ENCODE measurements at regions not wholly inside any gene's neighbourhood (a gene's known extent, or its start where the extent isn't known, plus 50 kb on each side); places are given as distances from the start of the nearest gene placed in this dataset.

DNA sequence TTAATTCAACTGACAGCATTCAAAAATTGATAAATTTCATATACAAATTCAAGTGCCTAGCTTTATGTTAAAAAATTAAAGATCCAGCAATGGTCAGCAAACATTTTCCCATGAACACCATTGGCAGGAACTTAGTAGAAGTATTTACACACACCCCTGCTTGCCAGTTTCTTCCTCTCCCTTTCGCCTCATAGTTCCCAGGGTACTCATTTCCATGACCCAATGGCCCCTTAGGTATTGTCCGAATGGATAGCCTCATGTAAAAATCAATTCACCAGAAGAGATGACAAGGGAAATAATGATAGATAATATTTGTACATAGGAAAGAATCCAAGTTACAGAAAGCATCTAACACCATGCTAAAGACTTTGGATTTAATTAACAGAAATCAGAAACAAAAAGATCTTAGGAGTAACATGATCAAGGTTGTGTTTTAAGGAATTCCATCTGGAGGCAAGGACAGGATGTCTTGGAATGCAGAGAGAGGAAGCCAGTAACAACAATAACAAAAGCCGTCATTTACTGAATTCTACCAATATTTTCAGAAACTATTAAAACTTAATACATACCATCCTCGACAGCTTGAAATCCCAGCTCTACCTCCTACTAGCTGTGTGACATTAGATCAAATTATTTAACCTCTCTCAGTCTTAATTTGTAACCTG is 423.0 kb downstream of the IRS1 start:
- TF ChIP-seq, protein P1, sequence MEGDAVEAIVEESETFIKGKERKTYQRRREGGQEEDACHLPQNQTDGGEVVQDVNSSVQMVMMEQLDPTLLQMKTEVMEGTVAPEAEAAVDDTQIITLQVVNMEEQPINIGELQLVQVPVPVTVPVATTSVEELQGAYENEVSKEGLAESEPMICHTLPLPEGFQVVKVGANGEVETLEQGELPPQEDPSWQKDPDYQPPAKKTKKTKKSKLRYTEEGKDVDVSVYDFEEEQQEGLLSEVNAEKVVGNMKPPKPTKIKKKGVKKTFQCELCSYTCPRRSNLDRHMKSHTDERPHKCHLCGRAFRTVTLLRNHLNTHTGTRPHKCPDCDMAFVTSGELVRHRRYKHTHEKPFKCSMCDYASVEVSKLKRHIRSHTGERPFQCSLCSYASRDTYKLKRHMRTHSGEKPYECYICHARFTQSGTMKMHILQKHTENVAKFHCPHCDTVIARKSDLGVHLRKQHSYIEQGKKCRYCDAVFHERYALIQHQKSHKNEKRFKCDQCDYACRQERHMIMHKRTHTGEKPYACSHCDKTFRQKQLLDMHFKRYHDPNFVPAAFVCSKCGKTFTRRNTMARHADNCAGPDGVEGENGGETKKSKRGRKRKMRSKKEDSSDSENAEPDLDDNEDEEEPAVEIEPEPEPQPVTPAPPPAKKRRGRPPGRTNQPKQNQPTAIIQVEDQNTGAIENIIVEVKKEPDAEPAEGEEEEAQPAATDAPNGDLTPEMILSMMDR (IDR thresholded peaks at IDR 0.05), result no peak
- H3K4me1 ChIP-seq (ENCODE audit: control insufficient read depth in 1 of 2, insufficient read depth in 1 of 2, low read depth in 1 of 2, low read length in 1 of 2), result no peaks in the 10 kb centered on the region
- no peaks in the 10 kb centered on the region for H3K27me3 ChIP-seq
- H3K4me3 ChIP-seq (ENCODE audit: low read depth in 1 of 2, low read length in 1 of 2), result no peak overlapping the region
- H3K9me3 ChIP-seq, result no peaks in the 10 kb centered on the region
- no peak overlapping the region for H3K27ac ChIP-seq
- H3K36me3 ChIP-seq, result no peaks in the 10 kb centered on the region

DNA sequence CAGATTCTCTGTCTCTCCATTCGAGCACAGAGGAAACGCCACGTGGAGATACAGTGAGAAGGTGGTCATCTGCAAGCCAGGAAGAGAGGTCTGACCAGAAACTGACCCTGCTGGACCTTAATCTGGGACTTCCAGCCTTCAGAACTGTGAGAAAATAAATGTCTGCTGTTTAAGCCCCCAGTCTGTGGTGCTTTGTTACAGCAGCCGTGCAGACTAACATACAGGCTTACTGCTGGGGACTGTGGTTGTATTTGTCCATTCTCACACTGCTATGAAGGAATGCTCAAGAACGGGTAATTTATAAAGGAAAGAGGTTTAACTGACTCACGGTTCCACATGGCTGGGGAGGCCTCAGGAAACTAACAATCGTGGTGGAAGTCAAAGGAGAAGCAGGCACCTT is 432.7 kb downstream of the IRS1 start:
- Histone ChIP-seq H3K36me3 (no peaks in the 10 kb centered on the region), H3K27ac (no peak overlapping the region), H3K4me3 (ENCODE audit: low read depth in 1 of 2, low read length in 1 of 2) (no peak overlapping the region), H3K9me3 (no peaks in the 10 kb centered on the region), H3K4me1 (ENCODE audit: control insufficient read depth in 1 of 2, insufficient read depth in 1 of 2, low read depth in 1 of 2, low read length in 1 of 2) (no peaks in the 10 kb centered on the region), H3K27me3 (no peaks in the 10 kb centered on the region)
- TF ChIP-seq, protein P1 (IDR thresholded peaks at IDR 0.05), result no peak

DNA sequence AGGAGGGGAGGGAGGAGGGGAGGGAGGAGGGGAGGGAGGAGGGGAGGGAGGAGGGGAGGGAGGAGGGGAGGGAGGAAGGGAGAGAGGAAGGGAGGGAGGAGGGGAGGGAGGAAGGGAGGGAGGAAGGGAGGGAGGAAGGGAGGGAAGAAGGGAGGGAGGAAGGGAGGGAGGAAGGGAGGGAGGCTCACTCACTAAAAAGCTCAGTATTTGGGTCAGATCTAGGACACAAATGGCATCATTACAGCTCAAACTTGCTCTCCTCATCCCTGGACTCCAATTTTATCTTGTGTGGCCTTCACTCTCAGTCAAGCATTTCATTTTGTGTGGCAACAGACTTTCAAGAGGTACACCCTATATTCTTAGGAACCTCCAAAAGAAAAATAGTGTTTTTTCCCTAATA is 435.4 kb downstream of the IRS1 start:
- H3K36me3 ChIP-seq, result no peaks in the 10 kb centered on the region
- H3K4me1 ChIP-seq (ENCODE audit: control insufficient read depth in 1 of 2, insufficient read depth in 1 of 2, low read depth in 1 of 2, low read length in 1 of 2), result no peaks in the 10 kb centered on the region
- no peaks in the 10 kb centered on the region for H3K27me3 ChIP-seq
- TF ChIP-seq, protein P1 (IDR thresholded peaks at IDR 0.05), result no peak
- no peaks in the 10 kb centered on the region for H3K9me3 ChIP-seq
- no peak overlapping the region for H3K4me3 ChIP-seq (ENCODE audit: low read depth in 1 of 2, low read length in 1 of 2)
- no peak overlapping the region for H3K27ac ChIP-seq

DNA sequence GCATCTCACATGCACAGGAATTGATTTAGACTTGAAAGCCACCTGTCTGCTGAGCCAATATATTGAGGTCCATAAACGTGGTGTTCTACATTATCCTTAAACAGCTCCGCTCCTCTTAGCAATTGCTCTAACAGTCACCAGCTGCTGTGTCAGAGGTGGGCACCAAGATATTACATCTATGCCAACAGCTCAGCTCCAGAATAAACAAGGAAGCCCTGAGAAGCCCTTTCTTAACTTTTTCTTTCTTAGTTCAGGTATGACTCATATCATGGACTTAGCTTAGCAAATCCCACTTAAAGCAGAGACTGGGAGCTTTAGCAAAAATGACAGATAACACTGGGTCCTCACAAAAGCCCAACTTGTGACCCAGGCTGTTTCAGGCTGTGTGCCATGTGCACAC is 436.6 kb downstream of the IRS1 start:
- no peak overlapping the region for H3K27ac ChIP-seq
- peaks cover 3% of the 10 kb centered on the region for H3K27me3 ChIP-seq
- TF ChIP-seq, protein P1 (IDR thresholded peaks at IDR 0.05), result no peak
- H3K4me3 ChIP-seq (ENCODE audit: low read depth in 1 of 2, low read length in 1 of 2), result no peak overlapping the region
- H3K9me3 ChIP-seq, result no peaks in the 10 kb centered on the region
- H3K36me3 ChIP-seq, result no peaks in the 10 kb centered on the region
- H3K4me1 ChIP-seq (ENCODE audit: control insufficient read depth in 1 of 2, insufficient read depth in 1 of 2, low read depth in 1 of 2, low read length in 1 of 2), result no peaks in the 10 kb centered on the region

DNA sequence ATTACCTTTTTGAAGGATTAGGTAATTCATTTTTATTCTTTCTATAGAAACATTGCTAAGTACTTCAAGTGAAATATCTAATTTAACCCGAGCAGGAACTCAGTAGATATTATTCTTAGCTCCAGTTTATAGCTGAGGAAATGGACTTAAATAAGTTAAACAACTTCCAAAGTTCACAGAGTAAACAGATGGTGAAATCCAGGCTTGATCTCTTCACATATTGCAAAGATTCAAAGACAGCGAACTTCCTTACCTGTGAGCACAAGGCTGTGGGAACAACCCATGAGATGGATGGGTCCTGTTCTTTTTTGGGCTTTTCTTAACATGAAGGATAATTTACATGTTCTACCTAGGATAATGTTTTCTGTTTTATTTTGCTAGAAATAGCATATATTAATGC is 439.0 kb downstream of the IRS1 start:
- Histone ChIP-seq H3K4me3 (ENCODE audit: low read depth in 1 of 2, low read length in 1 of 2) (no peak overlapping the region), H3K36me3 (no peaks in the 10 kb centered on the region), H3K4me1 (ENCODE audit: control insufficient read depth in 1 of 2, insufficient read depth in 1 of 2, low read depth in 1 of 2, low read length in 1 of 2) (no peaks in the 10 kb centered on the region), H3K9me3 (no peaks in the 10 kb centered on the region), H3K27me3 (peaks cover 16% of the 10 kb centered on the region), H3K27ac (no peak overlapping the region)
- TF ChIP-seq, protein P1 (IDR thresholded peaks at IDR 0.05), result no peak

All from neutrophil (primary cell).